Renal cortex interstitium (tissue), 11 donors: ENCODE measurements at regions not wholly inside any gene's neighbourhood (a gene's known extent, or its start where the extent isn't known, plus 50 kb on each side); places are given as distances from the start of the nearest gene placed in this dataset.
A peak's percentile ranks its signal among the peaks of the same experiment; 100 is the strongest.
"Not testable (repeated sequence)": the region's sequence is repeated elsewhere in the genome, so short reads cannot be mapped to it uniquely, and the experiment has no call there.

Source experiments
- DNase-seq, 11 donors: peaks; one replicate each; pipeline ENCODE4 v3.0.0-alpha.2; 2013; ENCODE audit warnings: low read depth in 9 of 11, low spot score in 4 of 11; ENCODE audit errors: extremely low read depth in 1 of 11

DNA sequence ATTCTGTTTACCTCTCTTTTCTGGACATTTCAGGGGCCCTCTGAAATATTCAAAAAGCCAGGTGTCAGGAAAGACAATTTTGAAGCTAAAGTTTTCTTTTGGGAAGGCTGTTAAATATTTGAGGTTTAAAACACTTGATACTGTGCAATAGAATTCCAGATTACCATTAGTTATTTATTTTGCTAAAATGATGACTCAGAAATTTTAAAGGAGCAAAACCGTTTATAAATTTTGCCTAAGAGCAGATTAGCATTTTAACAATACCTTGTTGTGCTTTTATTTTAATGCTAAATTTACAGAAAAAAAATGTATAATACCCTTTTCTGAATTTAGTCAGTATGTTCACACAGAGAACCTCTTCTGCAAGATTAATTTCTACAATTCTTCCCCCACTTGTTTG lies 1159.9 kb downstream of the DSC3 start:
- no peak for DNase-seq

DNA sequence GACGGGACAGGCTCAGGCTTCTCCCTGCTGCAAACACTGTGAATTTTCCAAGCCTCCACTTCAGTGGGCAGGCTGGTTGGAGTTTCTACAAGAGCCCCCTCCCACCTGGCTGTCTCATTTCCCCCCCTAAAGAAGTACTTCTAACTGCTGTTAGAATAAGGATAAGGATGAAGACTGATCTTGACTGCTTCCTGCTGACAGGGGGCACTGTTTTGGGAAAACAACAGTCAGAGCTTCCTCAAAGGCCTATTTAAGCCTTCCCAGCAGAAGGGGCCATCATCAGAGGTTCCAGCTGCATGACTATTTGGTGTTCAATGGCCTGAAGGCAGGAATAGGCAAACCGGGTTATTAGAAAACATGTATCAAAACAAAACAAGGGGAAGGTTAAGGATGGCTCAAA lies 1162.8 kb downstream of the DSC3 start:
- DNase-seq, result no peak

- peak in 9 of 11 donors; percentile 5 to 32 (median 20) for DNase-seq
Observed at GRCh38 chr18:29874519-29875098, 1167.9 kb downstream of the DSC3 start.

DNA sequence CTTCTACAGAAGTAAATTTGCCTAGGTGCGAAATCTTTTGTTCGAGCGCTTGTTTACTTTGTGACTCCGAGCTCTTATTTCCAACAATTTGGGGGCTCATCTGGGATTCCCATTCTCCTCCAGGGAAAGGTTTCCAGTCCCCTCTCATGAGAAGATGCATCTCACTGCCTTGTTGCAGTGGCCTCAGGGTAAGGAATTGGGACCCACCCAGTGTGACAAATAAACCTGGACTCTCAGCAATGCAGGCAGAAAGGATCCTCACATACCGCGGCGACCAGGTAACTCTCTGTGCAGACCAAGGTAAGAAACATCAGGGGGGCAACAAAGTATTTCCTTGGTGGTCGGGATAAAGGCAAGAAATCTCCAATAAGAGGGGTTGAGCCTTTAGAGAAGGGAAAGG lies 1169.3 kb downstream of the DSC3 start:
- DNase-seq, result no peak

DNA sequence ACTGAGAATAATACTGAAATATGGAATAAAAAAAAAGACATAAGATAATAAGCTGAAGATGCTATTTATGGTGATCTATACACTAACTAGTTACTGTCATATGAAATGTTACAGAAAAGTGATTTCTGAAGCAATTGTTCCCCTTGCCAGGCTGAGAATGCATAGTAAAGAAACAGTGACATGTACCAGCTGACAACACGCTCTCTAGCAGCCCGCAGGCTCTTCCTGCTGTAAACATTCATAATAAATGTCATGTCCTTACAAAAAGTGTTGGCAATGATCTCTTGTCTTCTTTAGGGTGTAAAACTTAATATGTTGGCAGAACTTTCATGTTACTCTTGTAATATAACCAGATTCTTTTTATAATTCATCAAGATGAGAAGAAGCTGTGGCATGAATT lies 1171.3 kb downstream of the DSC3 start:
- DNase-seq, result peak in 1 of 11 donors; percentile 4

- DNase-seq, result no peak
Observed at GRCh38 chr18:29862824-29863223, 1179.7 kb downstream of the DSC3 start.

DNA sequence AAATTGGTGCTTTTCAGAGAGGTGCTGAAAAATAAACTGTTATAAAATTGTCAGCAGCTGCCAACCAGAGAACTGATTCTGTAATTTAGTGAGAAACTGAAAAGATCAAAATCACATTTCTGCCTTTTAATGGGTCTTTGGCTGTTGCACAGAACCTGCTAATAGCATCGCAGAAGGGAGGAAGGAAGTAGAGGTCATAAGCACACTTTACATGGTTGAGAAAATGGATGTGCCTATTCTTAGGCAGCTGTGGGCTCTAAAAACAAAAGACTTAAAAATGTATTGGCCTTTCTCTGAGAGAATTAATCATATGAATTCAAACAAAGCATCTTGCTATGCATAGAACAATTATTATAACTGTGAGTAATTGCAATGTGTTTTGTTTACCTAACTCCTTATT lies 1186.9 kb downstream of the DSC3 start:
- DNase-seq, result no peak

- DNase-seq, result no peak
Observed at GRCh38 chr18:29853126-29853525, 1189.4 kb downstream of the DSC3 start.

GRCh38 chr18:29849144-29849543 lies 1193.4 kb downstream of the DSC3 start:
- DNase-seq, result no peak

- DNase-seq, result no peak
Observed at GRCh38 chr18:29841631-29842030, 1200.9 kb downstream of the DSC3 start.

DNA sequence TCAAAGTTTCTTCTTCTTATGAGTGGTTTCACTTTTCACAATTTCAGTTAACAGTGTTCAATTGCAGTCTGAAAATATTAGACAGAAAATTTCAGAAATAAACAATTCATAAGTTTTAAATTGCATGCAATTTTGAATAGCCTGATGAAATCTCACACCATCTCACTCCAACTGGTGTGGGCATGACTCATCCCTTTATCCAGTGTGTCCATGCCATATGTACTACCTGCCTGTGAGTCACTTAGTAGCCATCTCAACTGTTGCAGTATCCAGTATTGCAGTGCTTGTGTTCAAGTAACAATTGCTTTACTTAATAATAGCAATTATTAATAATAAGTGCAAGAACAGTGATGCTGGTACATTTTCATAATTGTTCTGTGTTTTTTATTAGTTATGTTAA lies 1202.5 kb downstream of the DSC3 start:
- DNase-seq, result no peak

DNA sequence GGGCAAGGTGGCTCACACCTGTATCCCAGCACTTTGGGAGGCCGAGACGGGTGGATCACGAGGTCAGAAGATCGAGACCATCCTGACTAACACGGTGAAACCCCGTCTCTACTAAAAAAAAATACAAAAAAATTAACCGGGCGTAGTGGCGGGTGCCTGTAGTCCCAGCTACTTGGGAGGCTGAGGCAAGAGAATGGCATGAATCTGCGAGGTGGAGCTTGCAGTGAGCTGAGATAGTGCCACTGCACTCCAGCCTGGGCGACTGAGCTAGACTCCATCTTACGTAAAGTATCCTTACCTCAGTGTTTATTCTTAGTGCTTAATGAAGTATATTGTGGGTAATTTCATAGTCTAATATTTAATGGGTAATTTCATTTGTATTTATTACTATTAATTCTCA lies 1203.6 kb downstream of the DSC3 start:
- not testable (repeated sequence) for DNase-seq

GRCh38 chr18:29838556-29838955 lies 1204.0 kb downstream of the DSC3 start:
- DNase-seq, result no peak

DNA sequence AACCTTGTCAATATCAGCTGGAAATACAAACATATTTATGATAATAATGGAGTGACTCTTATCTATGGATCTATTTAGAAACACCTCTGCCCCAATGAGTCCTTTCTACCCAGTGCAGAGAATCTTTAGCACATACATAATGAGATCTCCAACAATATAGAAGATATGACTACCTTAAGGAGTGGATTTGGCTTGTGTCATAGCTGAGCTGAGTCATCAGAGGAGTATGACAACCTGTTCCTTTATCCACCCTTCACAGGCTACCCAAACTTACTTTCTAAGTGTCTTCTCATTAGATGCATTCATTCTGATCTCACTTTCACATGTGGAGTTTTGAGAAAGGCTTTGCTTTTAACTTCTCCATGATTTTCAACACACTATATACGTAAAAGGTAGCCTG lies 1218.9 kb downstream of the DSC3 start:
- DNase-seq, result no peak

- no peak for DNase-seq
Observed at GRCh38 chr18:29821544-29821943, 1221.0 kb downstream of the DSC3 start.

DNA sequence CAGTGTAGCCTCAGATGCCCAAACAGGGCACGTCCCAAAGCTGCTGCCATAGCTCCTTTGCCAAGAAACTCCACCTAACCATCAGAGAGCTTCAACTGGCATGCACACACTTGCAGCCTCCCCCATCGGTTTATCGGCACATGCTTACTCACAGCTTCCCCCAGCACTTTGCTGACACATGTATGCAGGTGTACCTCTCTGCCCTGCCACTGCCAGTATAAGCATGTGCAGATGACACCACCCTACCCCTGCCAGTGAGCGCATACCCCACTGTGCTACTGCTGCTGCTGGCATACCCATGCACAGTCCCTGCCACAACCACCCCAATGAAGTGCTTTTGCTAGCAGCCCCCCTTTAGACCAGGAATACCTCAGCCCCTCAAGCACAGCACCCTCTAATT lies 1231.0 kb downstream of the DSC3 start:
- no peak for DNase-seq

- DNase-seq, result no peak
Observed at GRCh38 chr18:29780816-29781215, 1261.7 kb downstream of the DSC3 start.

- DNase-seq, result no peak
Observed at GRCh38 chr18:29779096-29779495, 1263.4 kb downstream of the DSC3 start.

- DNase-seq, result no peak
Observed at GRCh38 chr18:29753379-29753778, 1289.2 kb downstream of the DSC3 start.

- no peak for DNase-seq
Observed at GRCh38 chr18:29749704-29750103, 1292.8 kb downstream of the DSC3 start.

- no peak for DNase-seq
Observed at GRCh38 chr18:29741461-29741860, 1301.1 kb downstream of the DSC3 start.

DNA sequence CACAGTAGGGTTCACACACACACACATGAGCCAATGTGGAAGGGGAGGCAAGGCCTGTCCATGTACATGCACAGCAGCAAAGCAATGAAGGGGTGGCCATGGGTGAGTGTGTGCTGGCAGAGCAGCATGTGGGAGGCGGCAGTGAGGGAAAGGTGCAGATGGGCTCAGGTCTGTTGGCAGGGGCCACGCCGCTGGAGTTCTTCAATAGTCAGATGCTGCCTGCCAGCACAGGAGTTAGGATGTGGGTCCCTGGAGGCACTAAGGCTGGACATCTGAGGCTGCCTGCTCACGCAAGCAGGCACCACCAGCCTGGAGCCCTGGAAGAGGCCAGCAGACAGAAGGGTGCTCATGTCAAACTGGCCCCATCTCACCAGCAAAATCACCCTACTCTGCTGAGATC lies 1304.9 kb downstream of the DSC3 start:
- DNase-seq, result no peak
